ENCODE measurements at regions not wholly inside any gene's neighbourhood (a gene's known extent, or its start where the extent isn't known, plus 50 kb on each side); places are given as distances from the start of the nearest gene placed in this dataset.
"Not testable (repeated sequence)": the region's sequence is repeated elsewhere in the genome, so short reads cannot be mapped to it uniquely, and the experiment has no call there.

DNA sequence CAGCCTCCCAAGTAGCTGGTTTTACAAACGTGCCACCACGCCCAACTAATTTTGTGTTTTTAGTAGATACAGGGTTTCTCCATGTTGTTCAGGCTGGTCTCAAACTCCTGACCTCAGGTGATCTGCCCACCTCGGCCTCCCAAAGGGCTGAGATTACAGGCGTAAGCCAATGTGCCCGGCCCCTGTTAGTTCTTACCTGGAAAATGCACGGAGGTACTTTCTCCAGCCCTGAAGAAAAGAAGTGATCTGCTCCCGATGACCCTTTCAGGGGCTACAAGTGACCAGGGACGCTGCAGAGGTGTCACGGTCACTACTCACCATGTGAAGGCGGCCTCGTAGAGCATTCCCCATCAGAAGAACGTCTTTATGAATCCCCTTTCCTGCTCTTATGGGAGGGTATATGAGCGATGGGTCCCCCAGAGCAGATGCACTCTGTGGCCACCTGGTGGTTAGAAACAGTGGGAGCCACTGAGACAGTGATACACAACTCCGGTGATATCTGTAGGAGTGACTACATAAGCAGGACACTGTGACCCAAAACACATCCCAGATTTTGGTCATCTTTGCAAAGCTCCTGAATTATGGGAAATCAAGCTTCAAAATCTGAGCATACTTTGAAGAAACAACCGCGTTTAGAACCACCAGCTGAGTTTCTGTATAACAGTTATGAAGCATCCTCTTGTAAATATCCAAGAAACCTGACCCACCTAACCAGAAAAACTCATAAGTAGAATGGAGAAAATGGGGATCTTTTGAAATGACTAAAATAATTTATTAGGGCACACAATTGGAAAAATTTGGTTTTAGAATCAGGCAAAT is 102.7 kb upstream of the NBPF11 start:
- TF ChIP-seq, protein P1, sequence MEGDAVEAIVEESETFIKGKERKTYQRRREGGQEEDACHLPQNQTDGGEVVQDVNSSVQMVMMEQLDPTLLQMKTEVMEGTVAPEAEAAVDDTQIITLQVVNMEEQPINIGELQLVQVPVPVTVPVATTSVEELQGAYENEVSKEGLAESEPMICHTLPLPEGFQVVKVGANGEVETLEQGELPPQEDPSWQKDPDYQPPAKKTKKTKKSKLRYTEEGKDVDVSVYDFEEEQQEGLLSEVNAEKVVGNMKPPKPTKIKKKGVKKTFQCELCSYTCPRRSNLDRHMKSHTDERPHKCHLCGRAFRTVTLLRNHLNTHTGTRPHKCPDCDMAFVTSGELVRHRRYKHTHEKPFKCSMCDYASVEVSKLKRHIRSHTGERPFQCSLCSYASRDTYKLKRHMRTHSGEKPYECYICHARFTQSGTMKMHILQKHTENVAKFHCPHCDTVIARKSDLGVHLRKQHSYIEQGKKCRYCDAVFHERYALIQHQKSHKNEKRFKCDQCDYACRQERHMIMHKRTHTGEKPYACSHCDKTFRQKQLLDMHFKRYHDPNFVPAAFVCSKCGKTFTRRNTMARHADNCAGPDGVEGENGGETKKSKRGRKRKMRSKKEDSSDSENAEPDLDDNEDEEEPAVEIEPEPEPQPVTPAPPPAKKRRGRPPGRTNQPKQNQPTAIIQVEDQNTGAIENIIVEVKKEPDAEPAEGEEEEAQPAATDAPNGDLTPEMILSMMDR (conservative IDR thresholded peaks at IDR 0.05 in 1 of 2, IDR thresholded peaks at IDR 0.05 in 1 of 2; ENCODE audit: extremely low read depth in 1 of 2, insufficient read depth in 1 of 2, low read depth in 1 of 2, low read length in 2 of 2), result peak; percentile 46 to 64
- TF ChIP-seq EZH2 (IDR thresholded peaks at IDR 0.05; ENCODE audit: borderline replicate concordance, low read length), result not testable (repeated sequence)

All from mammary epithelial cell (primary cell).